M059J (cell line): ENCODE measurements at regions not wholly inside any gene's neighbourhood (a gene's known extent, or its start where the extent isn't known, plus 50 kb on each side); places are given as distances from the start of the nearest gene placed in this dataset.
"Not testable (repeated sequence)": the region's sequence is repeated elsewhere in the genome, so short reads cannot be mapped to it uniquely, and the experiment has no call there.

Experiments
- DNase-seq: peaks from one replicate; pipeline ENCODE4 v3.0.0-alpha.2; 2012; ENCODE audit warnings: low read depth

GRCh38 chr15:92825985-92826384 lies 74.1 kb upstream of the CHD2 start:
- no peak for DNase-seq

GRCh38 chr15:92827991-92828390 lies 72.1 kb upstream of the CHD2 start:
- DNase-seq: not testable (repeated sequence)

GRCh38 chr15:92829875-92830274 lies 70.2 kb upstream of the CHD2 start:
- DNase-seq: no peak

GRCh38 chr15:92831336-92831654 lies 68.8 kb upstream of the CHD2 start:
- DNase-seq: no peak

GRCh38 chr15:92831655-92832328 lies 68.3 kb upstream of the CHD2 start:
- peak; percentile 98 for DNase-seq

GRCh38 chr15:92833106-92833433 lies 67.1 kb upstream of the CHD2 start:
- DNase-seq: no peak

GRCh38 chr15:92833493-92834271 lies 66.4 kb upstream of the CHD2 start:
- DNase-seq: no peak

GRCh38 chr15:92839696-92840095 lies 60.4 kb upstream of the CHD2 start:
- DNase-seq: no peak

GRCh38 chr15:92840149-92840548 lies 60.0 kb upstream of the CHD2 start:
- no peak for DNase-seq

GRCh38 chr15:92843326-92843725 lies 56.8 kb upstream of the CHD2 start:
- no peak for DNase-seq

GRCh38 chr15:92843814-92844213 lies 56.3 kb upstream of the CHD2 start:
- DNase-seq: no peak

GRCh38 chr15:92845126-92845508 lies 55.0 kb upstream of the CHD2 start:
- DNase-seq: peak; percentile 53

- DNase-seq: no peak
These were observed 53.4 kb upstream of the CHD2 start for GRCh38 chr15:92846741-92847140.

GRCh38 chr15:92847841-92848240 lies 52.3 kb upstream of the CHD2 start:
- DNase-seq: no peak

- no peak for DNase-seq
These were observed 51.7 kb upstream of the CHD2 start for GRCh38 chr15:92848464-92848851.

- no peak for DNase-seq
These were observed 51.1 kb upstream of the CHD2 start for GRCh38 chr15:92848852-92849598.

GRCh38 chr15:92850218-92850617 lies 49.9 kb upstream of the CHD2 start:
- DNase-seq: not testable (repeated sequence)
